H1 (cell line): ENCODE measurements at regions not wholly inside any gene's neighbourhood (a gene's known extent, or its start where the extent isn't known, plus 50 kb on each side); places are given as distances from the start of the nearest gene placed in this dataset.

Experiments
- CEBPB ChIP-seq: IDR thresholded peaks from 2 replicates; pipeline ENCODE4 v1.6.1; 2012; ENCODE audit warnings: low read depth, low read length
- CHD7 ChIP-seq: fragments of 300-600 bp; sonication (generic); IDR thresholded peaks from 2 replicates; pipeline ENCODE4 v1.7.1; 2012; ENCODE audit warnings: low read length, moderate library complexity, mild to moderate bottlenecking, inconsistent platforms; ENCODE audit not compliant: insufficient replicate concordance
- CTBP2 ChIP-seq: IDR thresholded peaks from 2 replicates; pipeline ENCODE4 v1.7.0; 2011; ENCODE audit warnings: borderline replicate concordance, mild to moderate bottlenecking, moderate library complexity, mixed read lengths, low read length; ENCODE audit not compliant: insufficient read depth, insufficient read length
- TAF7 ChIP-seq: optimal IDR thresholded peaks from 2 replicates; pipeline ENCODE3; 2011; ENCODE audit warnings: low read depth, mild to moderate bottlenecking, inconsistent platforms, low read length, moderate library complexity, borderline replicate concordance
- TF ChIP-seq, protein P1 (sequence below): IDR thresholded peaks from 2 replicates; pipeline ENCODE4 v1.6.1; 2012; ENCODE audit warnings: inconsistent platforms

DNA sequence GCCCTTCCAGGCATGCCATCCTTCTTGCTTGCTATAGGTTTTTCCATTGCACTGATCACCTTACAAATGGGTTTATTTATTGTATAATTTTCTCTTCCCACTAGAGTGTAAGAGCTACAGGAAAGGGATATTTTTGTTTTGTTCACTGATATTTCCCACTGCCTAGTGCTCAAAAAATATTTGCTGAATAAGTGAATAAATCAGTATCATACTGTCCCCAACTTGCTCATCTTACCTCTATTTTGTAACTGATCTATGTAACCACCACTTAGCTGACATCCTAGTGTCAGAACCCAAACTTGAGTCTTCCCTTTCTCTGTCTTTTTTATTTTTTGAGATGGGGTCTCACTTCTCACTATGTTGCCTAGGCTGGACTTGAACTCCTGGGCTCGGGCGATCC, 87.6 kb upstream of the TBC1D3K start (continued):
- TF ChIP-seq CTBP2 (no peak), CHD7 (no peak), CEBPB (no peak), TAF7 (no peak)
- TF ChIP-seq, protein P1, sequence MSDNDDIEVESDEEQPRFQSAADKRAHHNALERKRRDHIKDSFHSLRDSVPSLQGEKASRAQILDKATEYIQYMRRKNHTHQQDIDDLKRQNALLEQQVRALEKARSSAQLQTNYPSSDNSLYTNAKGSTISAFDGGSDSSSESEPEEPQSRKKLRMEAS: no peak
